Panc1 (cell line): ENCODE measurements at regions not wholly inside any gene's neighbourhood (a gene's known extent, or its start where the extent isn't known, plus 50 kb on each side); places are given as distances from the start of the nearest gene placed in this dataset.

Experiments used
- ATAC-seq: fragments of 200-7000 bp; cut with Tn5 transposase; 2 replicates; pipeline ENCODE4 v1.9.1; 2020; ENCODE audit warnings: mild to moderate bottlenecking, moderate library complexity
- BruUV-seq: library from RNA; stranded (reverse); fragments of 400-500 nt; replicated peaks from 2 replicates; lab custom pipeline; 2021; lab: Mats Ljungman, UMichigan
- CTCF ChIA-PET: fragments of 300-600 bp; sonication (Branson Sonifier 250); formaldehyde crosslinking; loops from one replicate; lab custom pipeline; 2022; ENCODE audit warnings: antibody characterized with exemption; lab: Charles Lee
- POLR2A ChIA-PET: fragments of 300-600 bp; sonication (Branson Sonifier 250); formaldehyde crosslinking; loops from one replicate; lab custom pipeline; 2022; ENCODE audit warnings: antibody characterized with exemption; lab: Charles Lee
- DNase-seq: peaks from one replicate; pipeline ENCODE4 v3.0.0-alpha.2; 2010; ENCODE audit warnings: low read depth, low spot score
- H3K27ac ChIP-seq: 2 replicates; pipeline ENCODE4 v1.5.1; 2011; ENCODE audit warnings: mild to moderate bottlenecking, low read length, inconsistent platforms
- H3K27me3 ChIP-seq: fragments of 200-500 bp; sonication (Bioruptor generic); 2 replicates; pipeline ENCODE4 v1.6.0; 2014; ENCODE audit warnings: low read length, inconsistent platforms; ENCODE audit not compliant: control insufficient read depth, insufficient read depth
- H3K36me3 ChIP-seq: fragments of 200-500 bp; sonication (Bioruptor generic); 2 replicates; pipeline ENCODE4 v1.5.1; 2014; ENCODE audit warnings: inconsistent platforms, mild to moderate bottlenecking, low read length, moderate library complexity; ENCODE audit not compliant: control insufficient read depth, insufficient read depth
- H3K4me1 ChIP-seq: 2 replicates; pipeline ENCODE4 v1.5.1; 2011; ENCODE audit warnings: inconsistent platforms, mild to moderate bottlenecking, low read length, moderate library complexity; ENCODE audit not compliant: control insufficient read depth, insufficient read depth
- H3K4me3 ChIP-seq, 2 experiments: 2 replicates each; pipeline ENCODE4 v1.5.1; 2011 to 2012; ENCODE audit warnings: low read depth in 2 of 2, low read length in 2 of 2, mild to moderate bottlenecking in 2 of 2, inconsistent platforms in 1 of 2, moderate library complexity in 1 of 2
- H3K9me3 ChIP-seq: fragments of 200-500 bp; sonication (Bioruptor generic); 2 replicates; pipeline ENCODE4 v1.5.1; 2014; ENCODE audit warnings: low read depth, mild to moderate bottlenecking, inconsistent platforms, low read length, moderate library complexity; ENCODE audit not compliant: control insufficient read depth, insufficient read depth
- CTCF ChIP-seq: fragments of 450-650 bp; IDR thresholded peaks from 2 replicates; pipeline ENCODE4 v1.5.1; 2017; ENCODE audit warnings: mild to moderate bottlenecking
- POLR2AphosphoS5 ChIP-seq: IDR thresholded peaks from 2 replicates; pipeline ENCODE4 v1.6.1; 2012; ENCODE audit warnings: mild to moderate bottlenecking, low read depth, low read length, moderate library complexity
- REST ChIP-seq, 2 experiments: IDR thresholded peaks; 2 replicates each; pipeline ENCODE4 v1.6.1; 2011 to 2012; ENCODE audit warnings: low read depth in 2 of 2, control low read depth in 1 of 2, low read length in 1 of 2, mild to moderate bottlenecking in 1 of 2, moderate library complexity in 1 of 2; ENCODE audit not compliant: insufficient read depth in 1 of 2
- SIN3A ChIP-seq: IDR thresholded peaks from 2 replicates; pipeline ENCODE4 v1.6.1; 2012; ENCODE audit warnings: low read depth, mild to moderate bottlenecking, low read length, moderate library complexity, borderline replicate concordance; ENCODE audit not compliant: insufficient read depth
- TCF7L2 ChIP-seq: IDR thresholded peaks from 2 replicates; pipeline ENCODE4 v1.6.1; 2011; ENCODE audit warnings: mild to moderate bottlenecking, low read depth, low read length, inconsistent platforms
- in situ Hi-C: cut with HindIII; loops from 2 replicates; pipeline ENCODE4 v1.10.0; 2016; ENCODE audit warnings: low sequenced_read_pairs, low pct_unique_long_range_greater_than_20kb
- intact Hi-C: fragments of 100-400 bp; cut with micrococcal nuclease; formaldehyde crosslinking; loops from one replicate; pipeline ENCODE4 v1.10.0; 2022; ENCODE audit not compliant: unreplicated experiment

- Histone ChIP-seq H3K4me3 (no peak overlapping the region), H3K27me3 (no peaks in the 10 kb centered on the region), H3K4me1 (no peaks in the 10 kb centered on the region), H3K9me3 (no peaks in the 10 kb centered on the region), H3K36me3 (no peaks in the 10 kb centered on the region), H3K27ac (no peak overlapping the region)
- no peak for ATAC-seq
- CTCF ChIA-PET = no interaction called here
- POLR2A ChIA-PET = no interaction called here
- DNase-seq = no peak
- in situ Hi-C loops (no loop called here), intact Hi-C loops (no loop called here)
- TF ChIP-seq TCF7L2 = no peak
- no peak for TF ChIP-seq SIN3A
- TF ChIP-seq CTCF = no peak
- no peak for TF ChIP-seq POLR2AphosphoS5
- no peak for TF ChIP-seq REST (IDR thresholded peaks at IDR 0.05; ENCODE audit: insufficient read depth in 1 of 2, low read depth in 2 of 2, low read length in 1 of 2)
- no TSS peak for BruUV-seq
Observed at GRCh38 chr9:95605101-95605500, 88.3 kb upstream of the PTCH1 start.

GRCh38 chr9:95598236-95598635, 81.5 kb upstream of the PTCH1 start:
- H3K4me3 ChIP-seq = no peak overlapping the region
- POLR2A ChIA-PET = no interaction called here
- no peaks in the 10 kb centered on the region for H3K36me3 ChIP-seq
- no peaks in the 10 kb centered on the region for H3K9me3 ChIP-seq
- in situ Hi-C loops (no loop called here), intact Hi-C loops (no loop called here)
- no peaks in the 10 kb centered on the region; the same call in 1 of the 2 replicates for H3K4me1 ChIP-seq
- no peaks in the 10 kb centered on the region for H3K27me3 ChIP-seq
- no peak for ATAC-seq
- TF ChIP-seq POLR2AphosphoS5 = no peak
- TF ChIP-seq CTCF = no peak
- TF ChIP-seq REST (IDR thresholded peaks at IDR 0.05; ENCODE audit: insufficient read depth in 1 of 2, low read depth in 2 of 2, low read length in 1 of 2) = no peak
- TF ChIP-seq SIN3A = no peak
- no peak for TF ChIP-seq TCF7L2
- DNase-seq = no peak
- BruUV-seq = no TSS peak
- no peak overlapping the region for H3K27ac ChIP-seq
- CTCF ChIA-PET = no interaction called here
